Mucosa of rectum (tissue), 2 donors: ENCODE measurements at regions not wholly inside any gene's neighbourhood (a gene's known extent, or its start where the extent isn't known, plus 50 kb on each side); places are given as distances from the start of the nearest gene placed in this dataset.

Experiments
- H3K27ac ChIP-seq, 2 donors: one replicate each; pipeline ENCODE4 v1.7.0; 2013; ENCODE audit warnings: inconsistent platforms in 2 of 2, low read depth in 2 of 2, low read length in 2 of 2
- H3K27me3 ChIP-seq, 2 donors: one replicate each; pipeline ENCODE4 v1.7.0; 2013; ENCODE audit warnings: low read length in 2 of 2; ENCODE audit not compliant: control insufficient read depth in 2 of 2, insufficient read depth in 2 of 2
- H3K36me3 ChIP-seq, 2 donors: one replicate each; pipeline ENCODE4 v1.7.0; 2013; ENCODE audit warnings: low read length in 2 of 2; ENCODE audit not compliant: control insufficient read depth in 2 of 2, insufficient read depth in 2 of 2
- H3K4me1 ChIP-seq, 2 donors: one replicate each; pipeline ENCODE4 v1.7.0; 2013; ENCODE audit warnings: low read length in 2 of 2, mild to moderate bottlenecking in 1 of 2; ENCODE audit not compliant: control insufficient read depth in 2 of 2, insufficient read depth in 2 of 2
- H3K4me3 ChIP-seq, 2 donors: one replicate each; pipeline ENCODE4 v1.7.0; 2013; ENCODE audit warnings: low read length in 2 of 2
- H3K9ac ChIP-seq, 2 donors: one replicate each; pipeline ENCODE4 v1.7.0; 2013; ENCODE audit warnings: low read length in 2 of 2, low read depth in 1 of 2, mild to moderate bottlenecking in 1 of 2
- H3K9me3 ChIP-seq, 2 donors: one replicate each; pipeline ENCODE4 v1.7.0; 2013; ENCODE audit warnings: low read length in 2 of 2; ENCODE audit not compliant: control insufficient read depth in 2 of 2
- donor health status: healthy.
- donor health status: Normal muscosa, but diverticular disease.

- Histone ChIP-seq H3K36me3 (no peaks in the 10 kb centered on the region), H3K9me3 (no peaks in the 10 kb centered on the region), H3K27ac (no peak overlapping the region), H3K9ac (no peak overlapping the region), H3K4me1 (no peaks in the 10 kb centered on the region), H3K4me3 (no peak overlapping the region), H3K27me3 (no peaks in the 10 kb centered on the region)
These were observed 117.5 kb upstream of the CRIM1 start for GRCh38 chr2:36238106-36238505.

GRCh38 chr2:36235882-36236281, 119.7 kb upstream of the CRIM1 start:
- H3K9me3 ChIP-seq, result no peaks in the 10 kb centered on the region
- H3K36me3 ChIP-seq, result no peaks in the 10 kb centered on the region
- H3K9ac ChIP-seq, result no peak overlapping the region
- no peak overlapping the region for H3K4me3 ChIP-seq
- H3K4me1 ChIP-seq, result no peaks in the 10 kb centered on the region
- H3K27me3 ChIP-seq, result no peaks in the 10 kb centered on the region
- no peak overlapping the region for H3K27ac ChIP-seq

- Histone ChIP-seq H3K9ac (no peak overlapping the region), H3K27ac (no peak overlapping the region), H3K4me3 (no peak overlapping the region), H3K9me3 (no peaks in the 10 kb centered on the region), H3K27me3 (no peaks in the 10 kb centered on the region), H3K4me1 (no peaks in the 10 kb centered on the region), H3K36me3 (no peaks in the 10 kb centered on the region)
These were observed 120.2 kb upstream of the CRIM1 start for GRCh38 chr2:36235426-36235825.

- Histone ChIP-seq H3K4me3 (no peak overlapping the region), H3K27ac (no peak overlapping the region), H3K4me1 (no peaks in the 10 kb centered on the region), H3K9me3 (no peaks in the 10 kb centered on the region), H3K36me3 (no peaks in the 10 kb centered on the region), H3K9ac (no peak overlapping the region), H3K27me3 (no peaks in the 10 kb centered on the region)
These were observed 132.3 kb upstream of the CRIM1 start for GRCh38 chr2:36223259-36223658.

DNA sequence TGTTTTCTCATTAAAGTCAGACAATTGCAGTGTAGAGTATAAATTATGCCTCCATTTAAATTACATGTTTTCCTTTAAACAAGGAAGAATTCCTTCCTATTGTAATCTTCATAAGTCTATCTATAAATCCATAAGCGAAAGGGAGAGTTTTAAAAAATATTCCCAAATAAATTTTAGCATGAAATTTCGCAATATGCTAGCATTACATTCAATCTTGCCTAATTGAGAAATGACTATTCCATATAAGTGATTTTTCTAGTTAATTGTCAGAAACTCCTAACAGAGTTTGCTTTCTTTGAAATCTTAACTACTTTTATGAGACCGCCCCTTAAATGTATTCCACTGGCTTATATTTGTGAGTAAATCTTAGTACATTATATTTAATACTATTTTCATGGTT, 133.1 kb upstream of the CRIM1 start:
- Histone ChIP-seq H3K4me1 (no peaks in the 10 kb centered on the region), H3K36me3 (no peaks in the 10 kb centered on the region), H3K27me3 (no peaks in the 10 kb centered on the region), H3K4me3 (no peak overlapping the region), H3K27ac (no peak overlapping the region), H3K9ac (no peak overlapping the region), H3K9me3 (no peaks in the 10 kb centered on the region)

- no peak overlapping the region for H3K9ac ChIP-seq
- H3K9me3 ChIP-seq, result no peaks in the 10 kb centered on the region
- no peaks in the 10 kb centered on the region for H3K36me3 ChIP-seq
- H3K4me3 ChIP-seq, result no peak overlapping the region
- H3K27me3 ChIP-seq, result no peaks in the 10 kb centered on the region
- H3K4me1 ChIP-seq, result no peaks in the 10 kb centered on the region
- H3K27ac ChIP-seq, result no peak overlapping the region
These were observed 140.9 kb upstream of the CRIM1 start for GRCh38 chr2:36214691-36215090.

GRCh38 chr2:36203366-36203765, 152.2 kb upstream of the CRIM1 start:
- no peak overlapping the region for H3K9ac ChIP-seq
- H3K4me1 ChIP-seq, result no peaks in the 10 kb centered on the region
- no peak overlapping the region for H3K4me3 ChIP-seq
- H3K36me3 ChIP-seq, result no peaks in the 10 kb centered on the region
- H3K27ac ChIP-seq, result no peak overlapping the region
- H3K9me3 ChIP-seq, result no peaks in the 10 kb centered on the region
- H3K27me3 ChIP-seq, result no peaks in the 10 kb centered on the region

DNA sequence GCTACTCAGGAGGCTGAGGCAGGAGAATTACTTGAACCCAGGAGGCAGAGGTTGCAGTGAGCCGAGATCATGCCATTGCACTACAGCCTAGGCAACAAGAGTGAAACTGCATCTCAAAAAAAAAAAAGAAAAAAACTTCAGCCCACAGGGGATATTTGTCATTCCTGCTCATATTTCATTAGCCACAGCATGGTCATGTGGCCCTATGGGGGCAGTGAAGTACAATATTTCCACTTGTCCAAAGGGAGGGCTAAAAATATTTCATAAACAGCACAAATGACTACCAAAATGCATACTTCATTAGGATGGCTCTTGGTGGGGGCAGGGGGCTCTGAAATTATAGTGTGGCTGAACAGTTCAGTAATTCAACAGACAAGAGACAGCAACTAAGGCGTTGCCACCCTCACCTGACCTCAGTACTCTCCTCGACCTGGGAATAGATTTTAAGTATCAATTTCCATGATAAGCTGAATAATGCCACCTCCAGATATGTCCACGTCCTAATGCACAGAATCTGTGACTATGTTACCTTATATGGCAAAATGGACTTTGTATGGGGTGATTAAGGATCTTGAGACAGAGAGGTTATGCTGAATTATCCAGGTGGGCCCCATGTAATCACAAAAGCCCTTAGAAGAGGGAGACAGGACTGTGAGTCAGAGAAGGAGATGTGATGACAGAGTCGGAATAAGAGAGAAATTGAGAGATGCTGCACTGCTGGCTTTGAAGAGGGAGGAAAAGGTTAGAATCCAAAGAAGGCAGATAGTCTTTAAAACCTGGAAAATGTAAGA, 158.2 kb upstream of the CRIM1 start:
- H3K27ac ChIP-seq, result no peak overlapping the region
- H3K9me3 ChIP-seq, result no peaks in the 10 kb centered on the region
- no peaks in the 10 kb centered on the region for H3K4me1 ChIP-seq
- no peaks in the 10 kb centered on the region for H3K36me3 ChIP-seq
- H3K9ac ChIP-seq, result no peak overlapping the region
- no peak overlapping the region for H3K4me3 ChIP-seq
- no peaks in the 10 kb centered on the region for H3K27me3 ChIP-seq

- Histone ChIP-seq H3K4me3 (no peak overlapping the region), H3K27ac (no peak overlapping the region), H3K9ac (no peak overlapping the region), H3K4me1 (no peaks in the 10 kb centered on the region), H3K36me3 (no peaks in the 10 kb centered on the region), H3K9me3 (no peaks in the 10 kb centered on the region), H3K27me3 (no peaks in the 10 kb centered on the region)
These were observed 161.9 kb upstream of the CRIM1 start for GRCh38 chr2:36193680-36194079.

DNA sequence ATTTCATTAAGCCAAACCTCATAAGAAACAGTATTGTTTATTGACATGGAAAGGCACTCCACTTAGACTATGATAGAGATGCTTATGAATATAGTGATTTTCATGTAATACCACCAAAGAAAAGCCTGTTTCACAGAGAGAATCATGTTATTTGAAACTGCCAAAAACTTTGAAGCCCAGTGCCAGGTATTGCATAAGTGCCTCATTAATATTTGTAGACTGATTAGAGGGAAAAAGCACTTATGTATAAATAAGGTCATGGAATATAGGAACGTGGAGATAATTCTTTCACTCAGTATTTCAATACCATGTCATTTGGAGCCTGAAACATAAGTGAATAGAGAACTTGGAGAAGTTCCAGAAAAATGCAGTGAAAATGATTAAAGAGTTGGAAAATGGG, 162.6 kb upstream of the CRIM1 start:
- Histone ChIP-seq H3K27me3 (no peaks in the 10 kb centered on the region), H3K4me3 (no peak overlapping the region), H3K9ac (no peak overlapping the region), H3K9me3 (no peaks in the 10 kb centered on the region), H3K27ac (no peak overlapping the region), H3K36me3 (no peaks in the 10 kb centered on the region), H3K4me1 (no peaks in the 10 kb centered on the region)
